B cell (primary cell): ENCODE measurements at regions not wholly inside any gene's neighbourhood (a gene's known extent, or its start where the extent isn't known, plus 50 kb on each side); places are given as distances from the start of the nearest gene placed in this dataset.

Source experiments
- ATAC-seq: fragments of 200-7000 bp; cut with Tn5 transposase; one replicate; pipeline ENCODE4 v1.10.0; 2021; ENCODE audit warnings: low read depth, mild to moderate bottlenecking, moderate number of reproducible peaks, moderate library complexity
- CTCF ChIA-PET: fragments of 350-600 bp; sonication (Branson Sonifier 250); formaldehyde crosslinking; loops from one replicate; lab custom pipeline; 2021; ENCODE audit warnings: antibody characterized with exemption, inconsistent platforms; lab: Charles Lee
- POLR2A ChIA-PET: fragments of 350-600 bp; sonication (Branson Sonifier 250); formaldehyde crosslinking; loops from one replicate; lab custom pipeline; 2021; ENCODE audit warnings: antibody characterized with exemption; lab: Charles Lee
- DNase-seq: peaks from one replicate; pipeline ENCODE4 v3.0.0; 2013
- H2AFZ ChIP-seq: 2 replicates; pipeline ENCODE4 v1.6.1; 2012; ENCODE audit warnings: mild to moderate bottlenecking, low read depth, low read length; ENCODE audit not compliant: insufficient read depth, poor library complexity, severe bottlenecking
- H3K27ac ChIP-seq, 2 donors: 1 replicate in 1 of 2; 2 replicates in 1 of 2; pipeline ENCODE4 v1.5.1; 2012 to 2013; ENCODE audit warnings: low read length in 2 of 2, mild to moderate bottlenecking in 2 of 2, moderate library complexity in 1 of 2
- H3K27me3 ChIP-seq, 4 experiments: fragments of 200-600 bp in 1 of 4; sonication (generic) in 1 of 4; replicated peaks in 1 of 4; 1 replicate in 2 of 4; 2 replicates in 2 of 4; pipeline versions ENCODE4 v1.6.1 to v1.7.0; 2013 to 2016; ENCODE audit warnings: low read length in 3 of 4, mild to moderate bottlenecking in 2 of 4, mixed read lengths in 1 of 4, moderate library complexity in 1 of 4; ENCODE audit not compliant: insufficient read depth in 4 of 4, control insufficient read depth in 3 of 4; ENCODE audit errors: control extremely low read depth in 1 of 4
- H3K36me3 ChIP-seq, 2 experiments: replicated peaks in 1 of 2; 1 replicate in 1 of 2; 2 replicates in 1 of 2; pipeline versions ENCODE4 v1.6.1 to v1.7.1; 2013; ENCODE audit warnings: low read length in 1 of 2; ENCODE audit not compliant: insufficient read depth in 2 of 2, control insufficient read depth in 1 of 2; ENCODE audit errors: control extremely low read depth in 1 of 2, extremely low read depth in 1 of 2
- H3K4me1 ChIP-seq, 2 donors: fragments of 200-600 bp in 1 of 2; sonication (generic) in 1 of 2; 1 replicate in 1 of 2; 2 replicates in 1 of 2; pipeline versions ENCODE4 v1.5.1 to v1.6.1; 2013 to 2017; ENCODE audit warnings: low read length in 2 of 2; ENCODE audit not compliant: control insufficient read depth in 2 of 2, insufficient read depth in 2 of 2
- H3K4me2 ChIP-seq: replicated peaks from 2 replicates; pipeline ENCODE3; 2012; ENCODE audit warnings: mild to moderate bottlenecking, low read depth, low read length; ENCODE audit not compliant: poor library complexity, severe bottlenecking
- H3K4me3 ChIP-seq, 5 experiments: fragments of 200-600 bp in 1 of 5; sonication (generic) in 1 of 5; 1 replicate in 3 of 5; 2 replicates in 2 of 5; pipeline versions ENCODE4 v1.5.1 to v1.7.0; 2011 to 2016; ENCODE audit warnings: low read length in 4 of 5, mild to moderate bottlenecking in 4 of 5, low read depth in 2 of 5, control low read depth in 1 of 5, moderate library complexity in 1 of 5; ENCODE audit not compliant: insufficient read depth in 1 of 5; ENCODE audit errors: control extremely low read depth in 1 of 5, extremely low read depth in 1 of 5
- H3K79me2 ChIP-seq: fragments of 200-600 bp; sonication (generic); one replicate; pipeline ENCODE4 v1.6.0; 2016; ENCODE audit warnings: low read length; ENCODE audit not compliant: control insufficient read depth, insufficient read depth
- H3K9ac ChIP-seq: fragments of 200-600 bp; sonication (generic); 2 replicates; pipeline ENCODE4 v1.6.1; 2017; ENCODE audit warnings: mild to moderate bottlenecking, low read length, moderate library complexity
- H3K9me3 ChIP-seq, 3 donors: one replicate each; pipeline versions ENCODE4 v1.6.1 to v1.7.1; 2013; ENCODE audit warnings: low read length in 2 of 3; ENCODE audit not compliant: control insufficient read depth in 2 of 3, insufficient read depth in 1 of 3; ENCODE audit errors: control extremely low read depth in 1 of 3
- H4K20me1 ChIP-seq: 2 replicates; pipeline ENCODE4 v1.6.0; 2012; ENCODE audit warnings: mild to moderate bottlenecking, low read length; ENCODE audit not compliant: insufficient read depth, control insufficient read depth, poor library complexity, severe bottlenecking
- H3K27ac Mint-ChIP-seq: one replicate; pipeline ENCODE4 v1.8.0; 2021; ENCODE audit warnings: mixed read lengths
- H3K27me3 Mint-ChIP-seq: one replicate; pipeline ENCODE4 v1.8.0; 2021; ENCODE audit warnings: mixed read lengths
- H3K4me1 Mint-ChIP-seq: one replicate; pipeline ENCODE4 v1.8.0; 2021; ENCODE audit warnings: mixed read lengths
- H3K4me3 Mint-ChIP-seq: one replicate; pipeline ENCODE4 v1.8.0; 2021; ENCODE audit warnings: mixed read lengths
- H3K9me3 Mint-ChIP-seq: one replicate; pipeline ENCODE4 v1.8.0; 2022; ENCODE audit warnings: mixed read lengths; ENCODE audit not compliant: insufficient read depth
- EZH2 ChIP-seq: IDR thresholded peaks from 2 replicates; pipeline ENCODE4 v1.6.1; 2012; ENCODE audit warnings: borderline replicate concordance, low read depth, mild to moderate bottlenecking, moderate library complexity, low read length; ENCODE audit not compliant: insufficient read depth, poor library complexity, severe bottlenecking
- WGBS: methylation state at CpG from one replicate; pipeline ENCODE4 v1.1.5; 2013; ENCODE audit warnings: missing lambda C conversion rate; ENCODE audit not compliant: insufficient coverage; 5-methylcytosine and 5-hydroxymethylcytosine counted together
- intact Hi-C: fragments of 100-400 bp; cut with micrococcal nuclease; formaldehyde crosslinking; loops from one replicate; pipeline ENCODE4 v1.10.0; 2022
- TF ChIP-seq, protein P1 (sequence below): fragments of 200-600 bp; IDR thresholded peaks from one replicate; pipeline ENCODE4 v1.8.0; 2022; ENCODE audit warnings: antibody characterized with exemption, mild to moderate bottlenecking

GRCh38 chr7:69438584-69439412 lies 159.5 kb upstream of the AUTS2 start:
- no peak overlapping the region for H3K4me3 ChIP-seq
- ChIA-PET POLR2A (no interaction called here), CTCF (no interaction called here)
- Mint-ChIP-seq H3K27me3 (peaks cover 11% of the 10 kb centered on the region), H3K27ac (no peak overlapping the region), H3K9me3 (peaks cover 5% of the 10 kb centered on the region), H3K4me3 (no peak overlapping the region), H3K4me1 (peaks cover 6% of the 10 kb centered on the region)
- no peak overlapping the region for H2AFZ ChIP-seq
- H3K4me1 ChIP-seq, result peaks cover 7 to 9% of the 10 kb centered on the region in 2 donors
- H3K9ac ChIP-seq, result no peak overlapping the region
- no peak overlapping the region for H3K4me2 ChIP-seq
- peaks cover 0 to 10% (median 0%) of the 10 kb centered on the region in 4 experiments for H3K27me3 ChIP-seq
- intact Hi-C loops, result no loop called here
- ATAC-seq (no peak), DNase-seq (no peak)
- H4K20me1 ChIP-seq, result no peaks in the 10 kb centered on the region
- H3K36me3 ChIP-seq, result no peaks in the 10 kb centered on the region
- no peaks in the 10 kb centered on the region for H3K79me2 ChIP-seq
- 94% methylated on average over 12 of the region's 16 CpGs for WGBS
- H3K27ac ChIP-seq, result no peak overlapping the region
- TF ChIP-seq, protein P1, sequence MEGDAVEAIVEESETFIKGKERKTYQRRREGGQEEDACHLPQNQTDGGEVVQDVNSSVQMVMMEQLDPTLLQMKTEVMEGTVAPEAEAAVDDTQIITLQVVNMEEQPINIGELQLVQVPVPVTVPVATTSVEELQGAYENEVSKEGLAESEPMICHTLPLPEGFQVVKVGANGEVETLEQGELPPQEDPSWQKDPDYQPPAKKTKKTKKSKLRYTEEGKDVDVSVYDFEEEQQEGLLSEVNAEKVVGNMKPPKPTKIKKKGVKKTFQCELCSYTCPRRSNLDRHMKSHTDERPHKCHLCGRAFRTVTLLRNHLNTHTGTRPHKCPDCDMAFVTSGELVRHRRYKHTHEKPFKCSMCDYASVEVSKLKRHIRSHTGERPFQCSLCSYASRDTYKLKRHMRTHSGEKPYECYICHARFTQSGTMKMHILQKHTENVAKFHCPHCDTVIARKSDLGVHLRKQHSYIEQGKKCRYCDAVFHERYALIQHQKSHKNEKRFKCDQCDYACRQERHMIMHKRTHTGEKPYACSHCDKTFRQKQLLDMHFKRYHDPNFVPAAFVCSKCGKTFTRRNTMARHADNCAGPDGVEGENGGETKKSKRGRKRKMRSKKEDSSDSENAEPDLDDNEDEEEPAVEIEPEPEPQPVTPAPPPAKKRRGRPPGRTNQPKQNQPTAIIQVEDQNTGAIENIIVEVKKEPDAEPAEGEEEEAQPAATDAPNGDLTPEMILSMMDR, result no peak
- no peak for TF ChIP-seq EZH2
- peaks cover 1 to 40% (median 19%) of the 10 kb centered on the region in 3 donors for H3K9me3 ChIP-seq

- peaks cover 1 to 41% (median 19%) of the 10 kb centered on the region in 3 donors for H3K9me3 ChIP-seq
- no peaks in the 10 kb centered on the region for H3K79me2 ChIP-seq
- H3K4me3 Mint-ChIP-seq, result no peak overlapping the region
- H3K4me2 ChIP-seq, result no peak overlapping the region
- H3K27ac ChIP-seq, result no peak overlapping the region
- DNase-seq (no peak), ATAC-seq (no peak)
- H3K4me1 Mint-ChIP-seq, result no peaks in the 10 kb centered on the region
- POLR2A ChIA-PET, result no interaction called here
- WGBS, result no CpG with 5 or more reads among the region's 1 CpG
- peaks cover 0 to 10% (median 0%) of the 10 kb centered on the region in 4 experiments for H3K27me3 ChIP-seq
- no peaks in the 10 kb centered on the region for H3K36me3 ChIP-seq
- peaks cover 7% of the 10 kb centered on the region for H3K27me3 Mint-ChIP-seq
- no peak overlapping the region for H2AFZ ChIP-seq
- H3K27ac Mint-ChIP-seq, result no peak overlapping the region
- intact Hi-C loops, result no loop called here
- peaks cover 5% of the 10 kb centered on the region for H3K9me3 Mint-ChIP-seq
- CTCF ChIA-PET, result interaction anchor here (0.7 kb wide), 1 partner anchor 10 kb away, joined by 3 read pairs; no protein-coding TSS in a partner anchor
- no peak overlapping the region for H3K4me3 ChIP-seq
- no peak for TF ChIP-seq EZH2
- TF ChIP-seq, protein P1, result no peak
- H3K4me1 ChIP-seq, result no peaks in the 10 kb centered on the region
- H4K20me1 ChIP-seq, result no peaks in the 10 kb centered on the region
- H3K9ac ChIP-seq, result no peak overlapping the region
Observed at GRCh38 chr7:69439636-69440325, 158.5 kb upstream of the AUTS2 start.
